GM18909 (cell line): ENCODE measurements at regions not wholly inside any gene's neighbourhood (a gene's known extent, or its start where the extent isn't known, plus 50 kb on each side); places are given as distances from the start of the nearest gene placed in this dataset.
"Not testable (repeated sequence)": the region's sequence is repeated elsewhere in the genome, so short reads cannot be mapped to it uniquely, and the experiment has no call there.

Source experiments
- ATAC-seq: cut with Tn5 transposase; IDR thresholded peaks from one replicate; pipeline ENCODE4 v1.9.1; 2021; ENCODE audit warnings: mild to moderate bottlenecking; ENCODE audit not compliant: unreplicated experiment, poor library complexity

- no peak for ATAC-seq
These were observed 151.5 kb upstream of the ATXN1 start for GRCh38 chr6:16912756-16913155.

- no peak for ATAC-seq
These were observed 149.8 kb upstream of the ATXN1 start for GRCh38 chr6:16911088-16911487.

GRCh38 chr6:16909658-16910360 is 148.5 kb upstream of the ATXN1 start:
- no peak for ATAC-seq

GRCh38 chr6:16907991-16908390 is 146.7 kb upstream of the ATXN1 start:
- no peak for ATAC-seq

GRCh38 chr6:16904957-16905356 is 143.7 kb upstream of the ATXN1 start:
- no peak for ATAC-seq

- ATAC-seq = no peak
These were observed 142.2 kb upstream of the ATXN1 start for GRCh38 chr6:16903470-16903869.

GRCh38 chr6:16902502-16902901 is 141.2 kb upstream of the ATXN1 start:
- no peak for ATAC-seq

GRCh38 chr6:16901782-16902181 is 140.5 kb upstream of the ATXN1 start:
- ATAC-seq = no peak

GRCh38 chr6:16901306-16901705 is 140.0 kb upstream of the ATXN1 start:
- ATAC-seq = no peak

- no peak for ATAC-seq
These were observed 137.6 kb upstream of the ATXN1 start for GRCh38 chr6:16898640-16899396.

- no peak for ATAC-seq
These were observed 136.4 kb upstream of the ATXN1 start for GRCh38 chr6:16897669-16898068.

- no peak for ATAC-seq
These were observed 133.0 kb upstream of the ATXN1 start for GRCh38 chr6:16894301-16894700.

- not testable (repeated sequence) for ATAC-seq
These were observed 129.8 kb upstream of the ATXN1 start for GRCh38 chr6:16891110-16891509.

GRCh38 chr6:16885411-16886160 is 124.3 kb upstream of the ATXN1 start:
- no peak for ATAC-seq

GRCh38 chr6:16884526-16884925 is 123.3 kb upstream of the ATXN1 start:
- ATAC-seq = no peak

GRCh38 chr6:16883414-16883813 is 122.2 kb upstream of the ATXN1 start:
- no peak for ATAC-seq

- ATAC-seq = no peak
These were observed 121.0 kb upstream of the ATXN1 start for GRCh38 chr6:16882230-16882629.

GRCh38 chr6:16876852-16877251 is 115.6 kb upstream of the ATXN1 start:
- not testable (repeated sequence) for ATAC-seq

GRCh38 chr6:16876201-16876600 is 114.9 kb upstream of the ATXN1 start:
- no peak for ATAC-seq

- ATAC-seq = no peak
These were observed 112.4 kb upstream of the ATXN1 start for GRCh38 chr6:16873698-16874097.

- no peak for ATAC-seq
These were observed 111.4 kb upstream of the ATXN1 start for GRCh38 chr6:16872543-16873235.
